CD1c-positive myeloid dendritic cell (primary cell): ENCODE measurements at regions not wholly inside any gene's neighbourhood (a gene's known extent, or its start where the extent isn't known, plus 50 kb on each side); places are given as distances from the start of the nearest gene placed in this dataset.

ENCODE experiments used
- DNase-seq: peaks from one replicate; pipeline ENCODE4 v3.0.0-alpha.2; 2016; ENCODE audit errors: extremely low spot score

DNA sequence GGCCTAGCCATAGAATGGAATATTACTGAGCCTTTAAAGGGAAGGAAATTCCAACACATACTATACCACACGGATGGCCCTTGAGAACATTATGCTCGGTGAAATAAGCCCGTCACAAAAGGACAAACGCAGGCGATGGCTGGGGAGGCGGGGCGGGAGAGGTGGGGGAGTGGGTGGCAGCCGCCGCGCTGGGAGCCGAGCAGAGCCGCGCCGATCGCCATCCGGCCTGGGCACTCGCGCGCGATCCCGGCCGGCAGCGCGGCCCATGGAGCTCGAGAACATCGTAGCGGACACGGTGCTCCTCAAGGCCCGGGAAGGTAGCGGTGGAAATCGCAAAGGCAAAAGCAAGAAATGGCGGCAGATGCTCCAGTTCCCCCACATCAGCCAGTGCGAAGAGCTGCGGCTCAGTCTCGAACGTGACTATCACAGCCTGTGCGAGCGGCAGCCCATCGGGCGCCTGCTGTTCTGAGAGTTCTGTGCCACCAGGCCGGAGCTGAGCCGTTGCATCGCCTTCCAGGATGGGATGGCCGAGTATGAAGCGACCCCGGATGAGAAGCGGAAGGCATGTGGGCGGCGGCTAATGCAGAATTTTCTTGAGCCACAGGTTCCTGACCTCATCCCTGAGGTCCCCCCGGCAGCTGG lies 140.1 kb downstream of the ZDHHC20 start:
- DNase-seq: no peak

DNA sequence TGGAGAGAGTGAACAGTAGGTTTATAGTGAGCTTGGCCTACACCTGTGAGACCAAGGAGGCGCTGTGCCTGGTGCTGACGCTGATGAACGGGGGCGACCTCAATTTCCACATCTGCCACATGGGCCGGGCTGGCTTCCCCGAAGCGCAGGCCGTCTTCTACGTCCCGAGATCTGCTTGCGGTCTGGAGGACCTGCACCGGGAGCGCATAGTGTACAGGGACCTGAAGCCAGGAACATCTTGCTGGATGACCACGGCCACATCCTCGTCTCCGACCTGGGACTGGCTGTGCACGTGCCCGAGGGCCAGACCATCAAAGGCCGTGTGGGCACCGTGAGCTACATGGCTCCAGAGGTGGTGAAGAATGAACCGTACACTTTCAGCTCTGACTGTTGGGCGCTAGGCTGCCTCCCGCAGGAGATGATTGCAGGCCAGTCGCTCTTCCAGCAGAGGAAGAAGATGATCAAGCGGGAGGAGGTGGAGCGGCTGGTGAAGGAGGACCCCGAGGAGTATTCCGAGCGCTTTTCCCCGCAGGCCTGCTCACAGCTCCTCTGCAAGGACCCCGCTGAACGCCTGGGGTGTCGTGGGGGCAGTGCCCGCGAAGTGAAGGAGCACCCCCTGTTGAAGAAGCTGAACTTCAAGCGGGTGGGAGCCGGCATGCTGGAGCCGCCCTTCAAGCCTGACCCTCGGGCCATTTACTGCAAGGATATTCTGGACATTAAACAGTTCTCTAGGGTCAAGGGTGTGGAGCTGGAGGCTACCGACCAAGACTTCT lies 139.0 kb downstream of the ZDHHC20 start:
- no peak for DNase-seq

DNA sequence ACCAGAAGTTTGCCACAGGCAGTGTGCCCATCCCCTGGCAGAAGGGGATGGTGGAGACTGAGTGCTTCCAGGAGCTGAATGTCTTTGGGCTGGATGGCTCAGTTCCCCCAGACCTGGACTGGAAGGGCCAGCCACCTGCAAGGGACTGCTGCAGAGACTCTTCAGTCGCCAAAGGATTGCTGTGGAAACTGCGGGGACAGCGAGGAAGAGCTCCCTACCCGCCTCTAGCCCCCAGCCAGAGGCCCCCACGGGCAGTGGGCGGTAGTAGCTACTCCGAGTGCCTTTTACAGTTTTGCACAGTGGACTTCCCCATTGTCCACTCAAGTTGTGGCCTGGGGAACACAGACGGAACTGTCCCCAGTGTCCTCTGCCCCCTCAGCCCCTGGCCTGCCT lies 138.5 kb downstream of the ZDHHC20 start:
- DNase-seq: no peak

DNA sequence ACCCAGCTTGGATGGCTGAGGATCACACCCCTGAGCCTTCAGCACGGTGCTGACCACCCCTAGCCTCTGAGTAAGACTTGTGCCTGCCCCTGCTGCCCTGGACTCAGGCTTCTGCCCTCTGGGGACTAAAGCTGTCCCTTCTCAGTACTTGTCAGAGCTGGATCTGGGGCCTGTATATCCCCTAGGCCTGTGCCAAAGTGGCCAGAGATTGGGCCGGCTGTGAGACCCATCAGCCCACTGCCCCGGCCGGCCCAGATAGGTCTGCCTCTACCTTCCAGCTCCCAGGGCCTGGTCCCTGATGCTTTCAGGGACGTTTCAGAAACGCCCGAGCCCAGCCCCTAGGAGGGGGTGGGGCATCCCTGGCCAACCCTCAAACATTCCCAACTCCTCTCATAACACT lies 137.8 kb downstream of the ZDHHC20 start:
- no peak for DNase-seq

DNA sequence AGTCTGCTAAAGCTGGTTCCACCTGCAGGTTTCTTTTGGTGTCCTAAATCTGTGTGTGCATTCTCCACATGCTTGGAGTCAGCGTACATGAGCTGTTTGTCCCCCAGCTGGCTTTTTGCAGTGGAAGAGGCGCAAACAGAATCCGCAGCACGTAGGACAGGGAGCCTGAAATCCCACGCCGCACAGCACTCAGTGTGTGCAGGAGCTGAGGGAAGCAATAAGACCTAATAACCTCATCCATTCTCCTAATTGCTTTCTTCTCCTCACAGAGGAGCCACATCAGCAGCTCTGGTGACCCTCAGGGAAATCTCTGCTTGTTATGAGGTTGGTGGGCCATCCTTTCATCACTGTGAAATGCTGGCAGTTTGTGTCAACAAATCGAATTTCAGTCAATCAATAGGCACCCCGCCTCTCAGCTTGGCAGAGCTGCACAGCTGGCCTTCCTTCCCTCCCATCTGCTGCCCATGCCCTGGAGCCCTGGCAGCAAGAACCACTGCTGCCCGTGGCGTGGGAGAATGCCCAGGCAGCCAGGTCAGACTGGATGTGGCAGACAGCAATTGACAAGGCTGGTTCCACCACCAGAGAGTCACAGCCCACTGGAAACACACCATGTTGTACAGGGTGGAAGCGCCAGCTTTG lies 136.7 kb downstream of the ZDHHC20 start:
- DNase-seq: no peak
